ENCODE measurements at regions not wholly inside any gene's neighbourhood (a gene's known extent, or its start where the extent isn't known, plus 50 kb on each side); places are given as distances from the start of the nearest gene placed in this dataset.

DNA sequence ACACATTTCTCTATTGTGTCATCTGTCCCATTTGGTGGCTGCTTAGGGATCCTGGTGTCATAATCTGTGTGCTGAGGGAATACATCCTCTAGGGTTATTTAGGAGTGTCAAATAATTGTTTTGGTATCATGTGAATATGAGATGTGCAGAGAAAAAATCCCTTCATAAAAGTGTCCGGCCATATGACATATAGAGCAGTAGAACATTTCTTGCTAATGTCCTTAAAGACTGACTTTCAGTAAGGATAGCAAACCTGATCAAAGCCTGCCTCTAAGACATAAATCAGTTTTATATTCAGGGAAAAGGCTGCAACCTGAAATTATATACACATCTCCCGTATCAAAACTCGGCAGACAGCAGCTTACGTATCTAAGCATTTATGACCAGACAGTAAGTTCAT, 211.6 kb downstream of the ADAM29 start:
- DNase-seq = no peak

DNA sequence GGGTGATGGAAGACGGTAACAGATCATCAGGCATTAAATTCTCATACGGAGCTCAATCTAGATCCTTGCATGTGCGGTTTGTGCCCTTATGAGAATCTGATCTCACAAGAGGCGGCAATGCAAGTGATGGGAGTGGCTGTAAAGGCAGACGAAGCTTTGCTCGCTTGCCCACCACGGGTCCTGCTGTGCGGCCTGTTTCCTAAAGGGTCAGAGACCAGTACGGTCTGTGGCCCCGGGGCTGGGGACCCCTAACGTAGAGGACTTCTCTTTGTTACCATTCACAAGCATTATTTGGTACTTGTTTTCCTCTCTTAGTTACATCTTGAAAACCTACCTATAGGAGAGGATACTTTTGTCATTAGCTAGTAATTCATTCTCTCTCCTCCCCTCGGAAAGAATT, 221.0 kb downstream of the ADAM29 start:
- DNase-seq = no peak

GRCh38 chr4:175143116-175143515, 225.0 kb downstream of the ADAM29 start:
- no peak for DNase-seq

GRCh38 chr4:175146799-175147198, 228.6 kb downstream of the ADAM29 start:
- no peak for DNase-seq

DNA sequence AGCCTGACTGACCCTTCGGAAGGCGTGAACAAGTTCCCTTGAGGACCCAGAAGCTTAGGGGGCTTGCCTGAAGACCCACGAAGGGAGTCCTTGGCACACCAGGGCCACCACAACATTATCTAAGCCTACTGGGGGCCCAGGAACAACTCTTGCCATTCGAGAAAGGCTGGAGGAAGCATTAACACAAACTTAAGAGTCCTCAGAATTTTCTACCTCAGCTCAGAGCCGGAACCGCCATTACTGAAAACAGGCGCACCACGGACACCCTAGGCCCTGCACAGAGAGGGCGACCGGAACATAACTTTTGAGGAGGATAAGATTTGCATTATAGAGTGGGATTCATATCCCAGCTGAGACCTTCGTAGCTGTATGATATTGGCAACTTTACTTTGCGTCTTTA, 229.1 kb downstream of the ADAM29 start:
- no peak for DNase-seq

DNA sequence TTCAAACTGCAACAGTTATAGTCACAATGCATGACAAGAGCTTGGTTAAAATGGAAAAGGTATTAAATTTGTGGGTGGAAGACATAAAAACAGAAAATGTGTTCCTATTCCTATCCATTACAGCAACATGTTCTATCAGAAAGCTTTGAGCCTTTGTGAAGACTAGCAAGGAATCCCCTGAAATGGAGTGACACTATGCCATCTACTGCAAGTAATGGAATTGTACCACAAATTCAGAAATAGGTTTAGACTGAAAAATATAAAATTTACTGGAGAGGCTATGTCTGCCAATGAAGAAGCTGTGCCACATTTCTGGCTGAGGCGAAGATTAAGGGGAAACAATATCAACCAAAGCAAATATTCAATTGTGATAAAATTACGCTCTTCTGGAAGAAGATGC, 247.9 kb downstream of the ADAM29 start:
- DNase-seq = no peak

GRCh38 chr4:175176710-175177109, 258.6 kb downstream of the ADAM29 start:
- DNase-seq = no peak

DNA sequence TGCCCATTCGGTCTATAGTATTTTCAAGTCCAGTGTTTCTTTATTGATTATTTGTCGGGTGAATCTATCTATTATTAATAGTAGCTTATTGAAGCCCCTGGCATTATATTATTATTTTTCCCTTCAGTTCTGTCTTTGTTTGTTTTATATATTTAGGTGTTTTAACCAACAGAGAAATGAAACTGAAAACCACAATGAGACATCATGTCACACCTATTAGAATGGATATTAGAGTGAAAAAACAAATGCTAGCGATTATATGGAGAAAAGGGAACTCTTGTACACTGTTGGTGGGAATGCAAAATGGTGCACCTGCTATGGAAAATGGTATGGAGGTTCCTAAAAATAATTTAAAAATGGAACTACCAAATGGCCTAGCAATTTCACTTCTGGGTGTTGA, 272.5 kb downstream of the ADAM29 start:
- DNase-seq = no peak

- no peak for DNase-seq
These were observed 279.9 kb downstream of the ADAM29 start for GRCh38 chr4:175198056-175198455.

- no peak for DNase-seq
These were observed 297.1 kb downstream of the ADAM29 start for GRCh38 chr4:175215208-175215607.

- DNase-seq = no peak
These were observed 297.5 kb downstream of the ADAM29 start for GRCh38 chr4:175215657-175216056.

GRCh38 chr4:175229154-175229553, 311.0 kb downstream of the ADAM29 start:
- no peak for DNase-seq

DNA sequence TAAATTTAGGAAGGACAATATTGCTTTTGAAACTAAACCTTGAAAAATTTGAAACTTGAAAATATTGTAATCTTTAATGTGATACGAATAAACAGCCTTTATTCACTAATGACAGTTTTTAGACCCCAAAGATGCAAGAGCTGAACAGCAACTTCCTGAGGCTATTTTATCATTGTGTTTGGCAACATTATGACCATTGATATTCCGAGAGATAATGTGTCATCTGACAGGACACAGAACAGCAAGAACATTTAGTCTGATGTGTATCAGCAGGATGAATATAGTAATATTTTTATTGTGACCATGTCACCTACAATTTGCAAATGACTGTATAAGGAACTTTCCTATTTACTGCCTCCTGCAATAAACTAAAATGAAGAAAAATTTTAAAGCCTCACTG, 316.0 kb downstream of the ADAM29 start:
- no peak for DNase-seq

DNA sequence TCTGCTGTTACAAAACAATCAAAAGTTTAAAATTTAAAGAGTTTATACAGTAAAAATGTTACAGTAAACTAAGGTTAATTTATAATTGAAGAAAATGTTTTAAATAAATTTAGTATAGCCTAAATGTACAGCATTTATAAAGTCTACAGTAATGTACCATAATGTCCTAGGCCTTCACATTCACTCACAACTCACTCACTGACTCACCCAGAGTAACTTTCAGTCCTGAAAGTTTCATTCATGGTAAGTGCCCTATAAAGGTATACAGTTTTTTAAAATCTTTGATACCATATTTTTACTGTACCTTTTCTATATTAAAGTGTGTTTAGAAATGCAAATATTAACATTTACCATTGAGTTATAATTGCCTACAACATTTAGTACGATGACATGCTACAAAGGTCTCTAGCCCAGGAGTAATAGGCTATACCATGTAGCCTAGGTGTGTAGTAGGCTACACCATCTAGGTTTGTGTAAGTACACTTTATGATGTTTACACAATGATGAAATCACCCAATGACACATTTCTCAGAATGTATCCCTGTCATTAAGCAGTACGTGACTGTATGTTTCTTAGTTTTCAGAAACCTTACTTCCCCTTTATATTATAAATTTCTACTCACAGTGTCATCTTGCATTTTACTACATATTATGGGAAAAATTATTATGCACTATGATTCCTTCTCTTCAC, 320.8 kb downstream of the ADAM29 start:
- no peak for DNase-seq

GRCh38 chr4:175246941-175247340, 328.8 kb downstream of the ADAM29 start:
- no peak for DNase-seq

DNA sequence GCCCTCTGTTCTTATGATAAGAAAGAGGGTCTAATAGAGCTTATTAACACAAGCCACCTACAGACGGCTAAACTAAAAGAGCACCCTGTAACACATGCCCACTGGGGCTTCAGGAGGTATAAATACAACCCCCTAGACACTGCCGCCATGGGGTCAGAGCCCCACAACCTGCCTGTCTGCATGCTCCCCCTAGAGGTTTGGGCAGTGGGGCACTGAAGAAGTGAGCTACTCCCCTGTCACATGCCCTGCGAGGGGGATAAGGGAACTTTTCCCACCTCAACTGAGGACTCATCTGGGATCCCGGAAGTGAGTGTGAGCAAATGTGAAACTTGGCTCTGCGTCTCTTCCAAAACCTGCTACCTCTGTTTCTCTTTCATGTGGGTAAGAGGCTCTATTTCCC, 334.5 kb downstream of the ADAM29 start:
- no peak for DNase-seq

- no peak for DNase-seq
These were observed 335.2 kb downstream of the ADAM29 start for GRCh38 chr4:175253184-175253902.

- DNase-seq = no peak
These were observed 345.4 kb downstream of the ADAM29 start for GRCh38 chr4:175263537-175263936.

GRCh38 chr4:175271010-175271630, 353.0 kb downstream of the ADAM29 start:
- DNase-seq = no peak

DNA sequence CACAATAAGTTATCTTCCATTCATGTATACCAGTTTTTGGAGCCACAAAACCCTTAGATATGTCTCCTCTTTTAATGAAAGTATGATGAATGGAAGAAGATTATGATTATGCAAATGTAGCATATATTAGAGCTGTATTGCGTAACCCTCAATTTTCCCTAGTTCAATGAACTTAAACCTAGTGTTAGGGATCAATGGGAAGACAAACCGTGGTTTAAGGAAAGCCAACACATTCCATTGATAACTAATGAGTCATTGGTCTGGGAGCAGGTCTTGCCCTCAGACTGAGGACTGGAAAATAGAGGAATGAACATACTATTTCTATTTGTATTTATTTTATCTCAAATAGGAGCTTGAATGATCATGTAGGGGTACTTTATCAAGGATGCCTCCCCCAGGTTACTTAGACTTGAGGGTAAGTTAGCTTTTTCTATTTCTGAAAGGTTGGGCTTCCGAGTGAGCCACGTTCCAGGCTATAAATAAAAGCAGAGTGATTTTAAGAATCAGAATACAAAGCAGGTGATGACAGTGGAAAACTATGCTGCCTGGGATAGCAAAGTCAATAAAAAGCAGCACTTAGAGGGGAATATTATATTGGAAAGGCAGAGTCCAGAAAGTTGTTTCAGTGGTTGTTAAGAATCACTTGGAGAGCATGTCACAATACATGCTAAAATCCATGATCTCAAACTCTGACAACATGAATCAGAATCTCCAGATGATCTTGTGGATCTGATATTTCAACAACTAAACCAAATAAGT, 356.0 kb downstream of the ADAM29 start:
- no peak for DNase-seq

DNA sequence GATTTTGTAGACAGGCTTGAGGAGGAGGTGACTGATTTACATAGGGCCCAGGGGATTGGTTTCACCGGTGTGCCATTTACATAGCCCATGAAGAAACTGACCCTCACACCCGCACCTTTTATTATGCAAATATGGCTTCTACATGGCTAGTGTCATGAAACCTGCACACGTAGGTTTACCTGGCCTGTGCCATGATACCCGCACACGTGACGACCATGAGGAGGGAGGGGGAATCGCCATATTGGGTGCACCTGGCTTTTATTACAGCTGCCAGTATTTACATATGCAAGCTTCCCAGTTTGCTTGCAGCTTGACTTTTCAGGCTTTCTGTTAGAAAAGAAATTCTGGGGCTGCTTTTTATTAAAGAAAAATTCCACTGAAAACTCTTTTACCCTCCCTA, 359.7 kb downstream of the ADAM29 start:
- DNase-seq = no peak

- no peak for DNase-seq
These were observed 362.0 kb downstream of the ADAM29 start for GRCh38 chr4:175280153-175280552.

- DNase-seq = no peak
These were observed 363.7 kb downstream of the ADAM29 start for GRCh38 chr4:175281894-175282293.

DNA sequence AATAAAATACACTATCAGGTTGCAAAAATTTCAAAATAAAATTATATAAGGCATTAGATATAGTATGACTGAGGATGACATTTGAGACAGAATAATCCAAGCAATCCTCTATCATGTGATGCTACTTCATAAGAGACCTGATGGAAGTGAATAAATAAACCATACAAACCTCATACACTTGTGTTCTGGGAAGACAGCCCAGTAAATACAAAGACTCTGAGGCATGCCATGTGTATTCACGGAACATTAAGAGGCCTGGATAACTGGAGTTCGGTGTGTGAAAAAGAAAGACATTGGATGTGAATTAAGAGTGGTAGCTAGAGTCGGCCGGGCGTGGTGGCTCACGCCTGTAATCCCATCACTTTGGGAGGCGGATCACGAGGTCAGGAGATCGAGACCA, 364.2 kb downstream of the ADAM29 start:
- DNase-seq = no peak
